Anterior cingulate cortex (tissue), 58 donors: ENCODE measurements at regions not wholly inside any gene's neighbourhood (a gene's known extent, or its start where the extent isn't known, plus 50 kb on each side); places are given as distances from the start of the nearest gene placed in this dataset.

Source experiments
- DNase-seq, 58 donors: peaks; one replicate each; lab custom pipeline; 2025; lab: John Stamatoyannopoulos, UW

DNA sequence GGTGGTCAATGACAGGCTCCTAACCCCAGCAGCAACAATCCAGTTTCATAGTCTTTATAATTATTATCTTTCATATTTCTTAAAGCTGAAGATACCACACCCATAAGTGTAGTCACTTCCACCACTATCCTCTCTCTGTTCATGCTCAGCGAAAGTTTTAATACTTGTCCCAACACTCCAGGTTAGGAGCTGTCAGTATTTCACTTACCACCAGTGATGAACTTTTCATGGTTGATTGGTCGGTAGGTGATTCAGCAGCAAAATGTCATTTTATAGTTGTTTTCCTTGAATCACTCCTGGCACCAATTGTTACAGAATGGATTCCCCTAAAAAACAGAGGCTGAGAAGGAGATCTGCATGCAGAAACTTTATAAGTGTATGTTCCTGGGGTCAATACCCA lies 324.9 kb downstream of the CCDC85A start:
- DNase-seq: no peak

DNA sequence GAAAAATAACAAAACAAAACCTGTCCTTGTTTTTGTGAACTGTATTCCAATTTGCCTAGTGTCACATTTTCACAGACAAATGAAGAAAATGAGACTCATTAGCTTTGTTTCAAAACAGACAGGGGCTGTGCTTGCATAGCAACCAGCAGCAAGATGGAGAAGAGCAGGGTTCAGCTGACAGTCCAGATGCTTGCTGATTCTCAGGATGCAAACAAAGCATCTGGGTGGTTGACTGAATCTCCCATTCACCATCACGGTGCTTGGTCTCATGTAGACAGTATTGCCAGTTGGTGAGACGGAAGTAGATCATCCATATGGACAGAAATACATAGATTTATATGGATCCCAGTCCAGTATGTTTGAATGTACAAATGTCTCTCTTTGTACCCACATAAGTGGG lies 326.8 kb downstream of the CCDC85A start:
- no peak for DNase-seq

DNA sequence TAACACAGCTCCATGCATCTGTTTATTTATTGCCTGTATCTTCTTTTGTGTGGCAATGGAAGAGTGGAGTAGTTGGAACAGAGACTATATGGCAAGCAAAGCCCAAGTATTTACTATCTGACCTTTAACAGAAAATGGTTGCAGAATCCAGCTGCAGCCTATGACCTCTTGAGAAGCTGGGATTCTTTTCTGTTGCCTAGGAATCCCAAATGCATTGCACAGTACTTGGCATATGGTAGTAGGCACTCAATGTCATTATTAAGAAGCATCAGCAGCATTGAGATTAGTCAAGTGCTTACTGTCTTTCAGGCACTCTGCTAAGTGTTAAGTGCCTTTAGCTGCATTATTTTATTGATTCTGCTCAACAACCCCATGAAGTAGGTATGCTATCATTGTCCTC lies 331.6 kb downstream of the CCDC85A start:
- no peak for DNase-seq

DNA sequence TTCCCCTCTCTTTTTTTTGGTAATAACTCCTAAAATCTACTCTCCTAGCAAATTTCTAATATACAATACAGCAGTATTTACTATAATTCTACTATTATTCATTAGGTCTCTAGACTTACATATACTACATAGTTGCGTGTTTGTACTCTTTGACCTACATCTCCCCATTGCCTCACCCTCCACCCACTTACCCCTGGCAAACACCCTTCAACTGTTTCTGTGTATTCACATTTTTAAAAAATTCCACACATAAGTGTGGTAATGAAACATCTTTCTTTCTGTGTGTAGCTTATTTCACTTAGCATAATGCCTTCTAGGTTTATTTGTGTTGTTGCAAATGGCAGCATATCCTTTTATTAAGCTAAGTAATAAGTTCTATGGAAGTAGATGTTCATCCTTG lies 336.0 kb downstream of the CCDC85A start:
- no peak for DNase-seq

DNA sequence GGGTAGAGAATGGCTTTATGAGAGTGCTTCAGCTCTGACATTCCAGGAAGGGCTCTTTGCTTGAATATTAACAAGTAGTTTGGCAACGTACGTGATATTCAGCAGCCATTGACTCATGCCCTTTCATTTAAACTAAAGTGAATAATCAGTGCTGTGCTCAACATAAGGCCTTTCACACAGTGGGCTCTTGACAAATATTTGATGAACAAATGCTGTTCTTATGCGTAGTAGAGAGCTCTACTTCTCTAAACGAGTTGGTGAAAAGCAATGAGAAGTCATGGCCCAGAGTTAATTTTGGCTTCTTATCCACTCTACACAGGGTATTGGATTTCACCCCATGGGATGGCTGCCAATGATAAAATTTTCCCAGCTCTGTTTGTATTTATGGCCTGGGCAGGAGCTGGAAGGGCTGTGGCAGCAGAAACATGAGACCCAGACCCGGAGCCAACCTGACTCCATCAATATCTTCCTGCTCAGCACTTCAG lies 338.9 kb downstream of the CCDC85A start:
- DNase-seq: no peak

DNA sequence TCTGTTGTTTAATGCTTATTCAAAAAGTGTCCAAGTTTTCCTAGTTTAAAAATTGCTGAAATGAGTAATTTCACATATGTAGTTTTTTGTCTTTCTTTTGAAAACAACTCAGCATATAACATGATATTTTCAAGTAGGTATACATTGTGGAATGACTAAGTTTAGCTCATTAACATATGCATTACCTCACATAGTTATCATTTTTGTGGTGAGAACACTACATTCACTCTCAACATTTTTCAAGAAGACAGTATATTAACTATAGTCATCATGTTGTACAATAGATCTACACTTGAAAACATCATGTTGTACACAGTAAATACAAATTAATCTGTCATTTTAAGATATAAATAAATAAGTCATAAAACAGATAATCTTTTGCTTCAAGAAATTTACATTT lies 340.0 kb downstream of the CCDC85A start:
- DNase-seq: no peak

DNA sequence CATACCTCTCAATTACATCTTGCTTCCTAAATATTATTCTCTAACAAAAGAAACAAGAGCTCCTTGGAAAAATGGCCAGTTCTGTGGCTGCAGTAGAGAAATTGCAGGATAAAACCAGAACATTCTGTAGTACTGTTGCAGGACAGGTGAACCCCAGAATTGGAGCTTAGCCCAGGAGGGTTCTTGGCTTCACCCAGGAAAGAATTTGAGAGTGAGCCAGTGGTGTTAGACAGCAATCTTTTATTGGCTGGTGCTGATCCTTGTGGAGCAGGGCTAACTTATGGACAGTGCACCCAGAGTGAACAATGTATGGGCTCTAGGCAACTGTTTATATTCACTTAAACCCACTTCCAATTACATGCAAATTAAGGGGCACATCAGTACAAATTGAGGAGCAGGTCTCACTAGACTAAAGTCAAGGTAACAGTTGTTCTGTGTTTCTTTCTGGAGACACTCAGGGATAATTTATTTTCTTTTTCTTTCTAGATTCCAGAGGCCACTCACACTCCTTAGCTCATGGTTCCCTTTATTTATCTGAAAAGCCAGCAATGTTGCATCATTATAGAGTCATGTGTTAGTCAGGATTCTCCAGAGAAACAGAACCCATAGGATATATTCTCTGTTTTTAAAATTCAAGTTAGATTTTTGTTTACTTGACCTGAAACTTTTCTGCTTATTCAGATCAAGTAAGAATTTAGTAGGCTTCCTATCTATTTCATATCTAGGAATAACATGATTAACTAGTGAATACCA lies 348.1 kb downstream of the CCDC85A start:
- DNase-seq: no peak

DNA sequence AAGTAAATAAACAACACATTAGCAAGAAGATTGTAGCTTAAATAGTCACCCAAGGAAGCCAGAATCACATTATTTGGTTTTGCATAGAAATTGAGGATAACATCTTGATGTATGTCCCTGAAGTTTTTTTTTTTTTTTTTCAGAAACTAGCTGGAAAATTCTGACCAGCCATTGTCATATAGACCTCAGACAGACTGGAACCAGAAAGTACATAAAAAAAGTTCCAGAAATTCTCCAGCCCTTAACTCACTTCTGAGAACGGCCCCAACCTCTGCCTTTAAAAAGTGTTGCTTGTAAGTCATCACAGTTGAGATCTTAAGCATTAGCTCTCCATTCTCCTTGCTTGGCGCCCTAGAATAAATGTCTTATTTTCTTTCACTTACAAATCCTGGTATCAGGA lies 350.5 kb downstream of the CCDC85A start:
- no peak for DNase-seq

DNA sequence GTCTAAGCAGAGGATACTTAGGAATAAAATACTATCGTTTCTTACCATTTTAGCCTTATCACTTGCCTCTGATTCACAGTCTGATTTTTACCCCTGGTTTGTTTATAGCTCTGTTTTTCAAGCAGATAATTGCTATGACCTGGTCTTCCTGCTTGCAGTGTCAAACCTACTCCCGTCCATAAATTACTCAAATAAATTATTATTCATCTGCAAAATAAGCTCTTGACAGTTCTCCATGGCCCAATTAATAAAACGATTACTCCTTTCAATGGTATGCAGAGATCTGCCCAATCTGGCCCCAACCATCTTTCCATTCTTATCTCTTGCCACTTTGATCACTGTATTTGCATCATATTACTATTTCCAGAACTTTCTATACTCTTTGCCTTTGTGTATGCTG lies 354.0 kb downstream of the CCDC85A start:
- DNase-seq: no peak

DNA sequence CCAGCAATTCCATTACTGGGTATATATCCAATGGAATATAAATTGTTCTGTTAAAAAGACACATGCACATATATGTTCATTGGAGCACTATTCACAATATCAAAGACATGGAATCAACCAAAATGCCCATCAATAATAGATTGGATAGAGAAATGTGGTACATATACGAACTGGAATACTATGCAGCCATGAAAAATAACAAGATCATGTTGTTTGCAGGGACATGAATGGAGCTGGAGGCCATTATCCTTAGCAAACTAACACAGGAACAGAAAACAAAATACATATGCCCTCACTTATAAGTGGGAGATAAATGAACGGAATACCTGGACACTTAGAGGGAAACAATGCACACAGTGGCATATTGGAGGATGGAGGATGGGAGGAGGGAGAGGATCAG lies 355.8 kb downstream of the CCDC85A start:
- DNase-seq: no peak

DNA sequence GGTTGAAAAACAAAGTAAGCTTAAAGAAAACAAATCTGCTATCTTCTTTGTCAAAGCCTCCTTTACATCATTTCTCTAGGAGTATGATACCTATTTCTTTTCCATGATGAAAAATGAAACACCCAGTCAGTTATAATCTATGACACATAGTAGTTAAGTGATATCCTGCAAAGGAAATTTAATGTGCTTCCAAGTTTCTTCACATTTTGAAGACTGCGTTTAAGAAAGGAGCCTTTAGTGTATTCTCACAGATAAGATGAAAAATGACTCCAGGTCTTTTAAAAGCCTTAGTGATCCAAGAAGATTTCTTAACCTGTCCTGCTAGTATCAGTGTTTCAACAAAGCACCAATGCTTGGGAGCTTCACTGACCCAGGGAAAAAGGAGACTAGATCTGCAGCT lies 356.7 kb downstream of the CCDC85A start:
- no peak for DNase-seq

DNA sequence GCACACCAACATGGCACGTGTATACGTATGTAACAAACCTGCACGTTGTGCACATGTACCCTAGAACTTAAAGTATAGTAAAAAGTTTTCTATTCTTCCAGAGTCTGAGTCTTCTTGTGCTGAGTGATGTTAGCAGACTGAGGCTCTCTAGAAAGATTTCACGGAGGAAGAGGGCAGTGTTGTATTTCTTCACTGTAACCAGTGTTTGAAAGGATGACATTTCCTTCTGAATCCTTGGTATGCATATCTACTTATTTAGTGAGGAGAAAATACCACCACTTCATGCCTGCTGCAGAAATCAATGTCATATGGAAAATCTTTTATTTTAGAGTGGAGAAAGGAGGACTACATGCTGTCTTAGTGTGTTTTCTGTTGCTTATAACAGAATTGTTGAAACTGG lies 357.1 kb downstream of the CCDC85A start:
- no peak for DNase-seq

DNA sequence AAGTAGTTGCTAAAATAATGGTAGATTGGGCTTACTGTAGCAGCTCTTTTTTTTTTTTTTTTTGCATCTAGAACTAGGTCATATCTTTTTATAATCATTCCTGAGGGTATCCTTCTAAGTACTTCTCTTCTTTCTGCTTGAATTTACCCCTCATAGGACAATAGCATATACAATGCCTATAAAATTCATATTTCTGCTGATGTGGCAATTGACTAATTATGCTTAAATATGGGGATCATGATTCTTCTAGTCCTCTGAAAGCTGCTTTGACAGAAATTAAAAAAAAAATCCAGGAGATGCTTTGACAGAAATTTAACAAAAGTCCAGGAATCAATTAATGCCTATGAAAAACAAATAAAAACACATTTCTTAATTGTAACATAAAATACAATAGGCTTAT lies 358.4 kb downstream of the CCDC85A start:
- no peak for DNase-seq

DNA sequence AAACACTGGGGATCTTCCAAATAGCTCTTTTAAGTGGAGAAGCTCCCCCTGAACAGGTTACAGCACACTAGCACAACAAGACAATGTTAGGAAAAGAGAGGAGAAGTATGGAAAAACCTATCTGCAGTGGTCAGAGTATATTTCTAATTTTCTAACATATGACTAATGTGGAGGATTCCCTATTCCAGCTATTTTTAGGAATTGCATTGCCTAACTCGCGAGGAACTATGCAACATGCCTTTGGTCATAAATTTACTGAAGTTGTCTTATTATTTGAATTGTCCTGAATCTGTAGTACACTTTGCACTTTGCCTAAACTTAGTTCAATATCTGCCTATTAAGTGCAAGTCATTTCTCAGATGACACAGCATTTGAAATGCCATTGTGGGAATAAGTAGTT lies 381.4 kb downstream of the CCDC85A start:
- DNase-seq: no peak

DNA sequence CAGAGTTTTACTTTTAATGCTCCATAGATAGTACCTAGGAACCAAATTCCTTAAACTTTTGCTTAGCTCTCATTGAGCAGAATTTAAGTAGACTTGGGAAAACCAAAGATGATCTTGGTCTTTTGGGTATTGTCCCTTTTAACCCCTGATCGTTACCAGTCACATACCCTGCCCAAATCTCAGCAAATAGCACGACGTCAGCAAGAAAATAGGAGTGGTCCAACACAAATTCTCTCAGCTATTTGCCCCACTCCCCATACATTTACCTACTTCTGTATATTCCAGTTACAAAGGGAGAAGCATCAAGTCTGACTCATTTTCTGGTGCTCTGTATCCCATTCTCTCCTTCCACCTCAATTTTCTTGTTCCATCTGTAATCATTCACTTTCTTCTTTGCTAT lies 387.3 kb downstream of the CCDC85A start:
- DNase-seq: no peak

DNA sequence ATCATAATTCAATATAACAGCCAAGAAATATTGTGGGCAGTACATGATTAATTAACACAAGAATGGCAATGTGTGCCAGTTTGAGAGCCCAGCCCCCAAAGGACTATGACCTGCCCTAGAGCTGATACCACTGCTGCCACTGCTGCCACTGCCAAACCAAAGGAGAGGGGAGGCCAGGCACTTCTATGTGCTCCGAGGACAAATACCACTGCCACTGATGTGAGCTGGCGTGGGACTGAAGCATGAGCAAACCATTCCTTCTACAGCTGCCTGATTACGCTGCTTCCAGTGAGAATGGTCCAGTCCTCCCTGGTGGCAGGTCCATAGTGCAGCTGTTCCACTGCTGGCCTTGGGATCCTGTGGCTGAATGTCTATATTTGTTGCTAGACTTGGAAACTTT lies 392.2 kb downstream of the CCDC85A start:
- DNase-seq: no peak

DNA sequence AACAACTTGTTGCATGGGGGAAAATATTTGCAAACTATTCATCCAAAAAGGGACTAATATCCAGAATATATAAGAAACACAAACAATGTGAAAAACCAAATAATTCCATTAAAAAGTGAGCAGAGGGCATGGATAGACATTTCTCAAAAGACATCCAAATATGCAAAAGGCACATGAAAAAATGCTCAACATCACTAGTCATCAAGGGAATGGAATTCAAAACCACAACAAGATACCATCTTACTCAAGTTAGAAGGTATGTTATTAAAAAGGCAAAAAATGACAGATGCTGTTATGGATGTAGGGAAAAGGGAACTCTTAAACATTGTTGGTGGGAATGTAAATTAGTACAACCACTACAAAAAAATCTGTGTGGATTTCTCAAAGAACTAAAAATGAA lies 396.5 kb downstream of the CCDC85A start:
- no peak for DNase-seq

DNA sequence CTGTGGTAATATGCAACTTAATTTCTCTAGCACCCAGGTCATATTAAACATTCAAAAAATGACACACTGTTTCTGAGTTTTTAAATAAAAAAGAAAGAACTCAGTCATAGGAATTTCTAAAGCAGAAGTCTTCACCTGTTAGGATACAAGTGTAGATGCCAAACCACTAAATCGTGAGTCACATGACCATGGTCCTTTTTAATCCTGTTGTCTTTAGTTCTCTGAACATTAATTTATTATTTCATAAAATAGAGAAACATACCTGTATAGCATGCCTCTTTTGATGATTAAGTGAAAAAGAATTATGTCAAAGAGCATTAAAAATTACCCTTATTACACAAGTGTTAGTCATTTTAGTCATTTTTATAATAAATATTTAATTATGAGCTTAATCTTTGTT lies 398.8 kb downstream of the CCDC85A start:
- no peak for DNase-seq

DNA sequence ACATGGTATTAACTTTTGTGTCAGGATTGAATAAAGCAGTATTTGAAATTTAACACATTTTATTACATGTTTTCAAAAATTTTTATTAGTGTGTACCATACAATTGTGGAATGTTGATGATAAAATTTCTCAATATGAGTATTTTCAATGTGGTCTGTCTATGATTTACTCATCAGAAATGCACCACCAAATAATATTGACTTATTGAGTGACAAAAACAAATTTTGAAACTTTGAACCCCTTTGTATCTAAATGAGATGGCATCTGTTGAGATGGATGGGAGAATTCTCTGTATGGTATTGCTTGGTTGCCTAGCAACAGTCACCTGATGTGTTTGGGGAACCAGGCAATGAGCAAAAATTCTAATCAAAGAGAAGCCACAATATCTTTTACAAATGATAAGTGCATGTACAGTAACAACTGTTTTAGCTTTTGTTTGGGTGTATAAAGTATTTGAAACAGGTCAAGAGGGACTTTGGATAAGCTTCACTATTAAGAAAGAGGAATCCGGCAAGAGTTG lies 400.1 kb downstream of the CCDC85A start:
- DNase-seq: no peak

DNA sequence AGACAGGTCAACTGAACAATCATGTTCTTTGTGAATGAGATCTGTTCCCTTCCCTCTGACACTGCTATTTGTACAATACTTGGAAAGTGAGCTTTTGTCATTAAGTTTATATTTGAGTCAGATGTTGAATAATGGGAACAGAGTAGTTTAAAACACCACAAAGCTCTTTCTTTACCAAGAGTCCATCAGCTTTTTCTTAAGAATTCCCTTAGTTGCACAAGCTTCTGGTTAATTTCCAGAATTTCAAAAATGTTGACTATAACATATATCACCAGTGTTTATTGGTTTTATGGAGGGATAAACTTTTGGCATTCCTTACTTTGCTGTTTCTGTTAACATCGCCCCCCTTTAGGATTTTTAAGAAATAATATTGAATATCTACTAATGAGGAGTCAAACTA lies 403.7 kb downstream of the CCDC85A start:
- no peak for DNase-seq

DNA sequence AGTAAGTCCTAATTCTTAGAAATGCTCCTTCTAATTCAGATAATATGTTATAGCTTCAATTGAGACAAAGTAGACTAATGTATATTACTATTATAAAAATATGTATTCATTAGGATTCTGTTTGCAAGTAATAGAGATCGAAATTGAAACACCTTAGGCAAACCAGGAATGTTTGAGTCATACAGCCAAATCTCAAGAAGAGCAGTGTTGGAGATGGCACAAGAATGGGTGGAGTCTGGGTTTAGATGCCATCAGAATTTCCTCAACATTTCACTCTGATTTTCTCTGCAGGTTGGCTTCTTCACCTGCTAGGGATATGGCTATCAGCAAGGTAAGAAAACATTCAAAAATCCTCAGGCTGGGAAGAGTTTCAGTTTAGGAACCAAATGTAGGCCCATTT lies 405.4 kb downstream of the CCDC85A start:
- DNase-seq: no peak

DNA sequence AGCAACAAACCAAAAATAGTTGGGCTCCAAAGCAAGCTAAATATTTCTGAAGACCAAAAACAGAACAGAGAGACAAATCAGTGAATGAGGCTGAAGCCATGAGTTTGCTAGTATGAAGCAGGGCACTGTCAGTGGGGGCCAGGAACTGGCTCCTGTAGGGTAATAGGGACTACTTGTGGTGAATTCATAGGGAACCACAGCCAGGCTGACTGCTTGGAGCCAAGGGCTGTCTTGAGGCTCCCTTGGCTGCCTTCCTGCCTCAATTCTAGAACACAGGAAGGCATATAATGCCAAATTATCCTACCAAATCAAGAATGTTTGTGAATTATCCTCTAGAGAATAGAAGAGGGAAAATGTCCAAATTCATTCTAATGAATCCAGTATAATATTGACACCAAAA lies 406.0 kb downstream of the CCDC85A start:
- peak in 4 of 58 donors; percentile 1 to 4 (median 2) for DNase-seq

DNA sequence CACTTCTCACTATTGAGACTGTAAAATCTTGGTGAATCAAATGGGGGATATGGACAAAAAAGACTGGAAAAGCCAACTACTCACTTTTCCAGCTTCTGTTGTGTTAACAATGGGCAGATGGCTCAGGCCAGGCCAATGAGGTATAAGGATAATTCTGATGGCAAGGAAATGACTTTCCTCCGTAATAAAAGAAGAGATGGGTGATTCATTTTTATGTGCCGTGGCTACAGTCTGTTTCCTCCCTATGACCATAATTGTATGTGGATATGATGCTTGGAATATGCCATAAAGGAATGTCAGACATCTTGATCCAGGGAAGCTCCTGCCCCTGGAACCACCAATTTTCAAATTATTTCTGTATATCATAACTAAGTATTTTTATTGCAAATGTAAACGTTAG lies 406.8 kb downstream of the CCDC85A start:
- DNase-seq: no peak
